Osteocyte (in vitro differentiated cells): ENCODE measurements at regions not wholly inside any gene's neighbourhood (a gene's known extent, or its start where the extent isn't known, plus 50 kb on each side); places are given as distances from the start of the nearest gene placed in this dataset.

Source experiments
- DNase-seq: peaks from one replicate; pipeline ENCODE4 v3.0.0; 2021; ENCODE audit warnings: mixed read lengths; ENCODE audit not compliant: unreplicated experiment; ENCODE audit errors: extremely low spot score
- H3K27ac Mint-ChIP-seq: one replicate; pipeline ENCODE4 v1.8.0; 2021; ENCODE audit warnings: mild to moderate bottlenecking, mixed read lengths; ENCODE audit not compliant: unreplicated experiment
- H3K27me3 Mint-ChIP-seq: one replicate; pipeline ENCODE4 v1.8.0; 2021; ENCODE audit warnings: mixed read lengths; ENCODE audit not compliant: unreplicated experiment
- H3K36me3 Mint-ChIP-seq: one replicate; pipeline ENCODE4 v1.8.0; 2021; ENCODE audit warnings: mixed read lengths; ENCODE audit not compliant: unreplicated experiment
- H3K4me1 Mint-ChIP-seq: one replicate; pipeline ENCODE4 v1.8.0; 2021; ENCODE audit warnings: mixed read lengths; ENCODE audit not compliant: unreplicated experiment
- H3K4me3 Mint-ChIP-seq: one replicate; pipeline ENCODE4 v1.8.0; 2021; ENCODE audit warnings: mild to moderate bottlenecking, moderate library complexity, mixed read lengths; ENCODE audit not compliant: unreplicated experiment
- H3K9me3 Mint-ChIP-seq: one replicate; pipeline ENCODE4 v1.8.0; 2021; ENCODE audit warnings: mixed read lengths; ENCODE audit not compliant: unreplicated experiment
- CTCF ChIP-seq: fragments of 200-600 bp; sonication (generic); IDR thresholded peaks from 2 replicates; pipeline ENCODE4 v1.5.0; 2021; ENCODE audit warnings: antibody characterized with exemption, mild to moderate bottlenecking, moderate library complexity

- Mint-ChIP-seq H3K27ac (no peak overlapping the region), H3K36me3 (no peaks in the 10 kb centered on the region), H3K27me3 (no peaks in the 10 kb centered on the region), H3K4me1 (peaks cover 9% of the 10 kb centered on the region), H3K4me3 (no peak overlapping the region), H3K9me3 (no peaks in the 10 kb centered on the region)
- TF ChIP-seq CTCF = no peak
- no peak for DNase-seq
Measured at GRCh38 chr5:143758015-143758414, 53.9 kb upstream of the HMHB1 start.

- Mint-ChIP-seq H3K27ac (no peak overlapping the region), H3K4me3 (no peak overlapping the region), H3K4me1 (peaks cover 9% of the 10 kb centered on the region), H3K27me3 (no peaks in the 10 kb centered on the region), H3K9me3 (no peaks in the 10 kb centered on the region), H3K36me3 (no peaks in the 10 kb centered on the region)
- DNase-seq = no peak
- TF ChIP-seq CTCF = no peak
Measured at GRCh38 chr5:143757116-143757515, 54.8 kb upstream of the HMHB1 start.

- no peaks in the 10 kb centered on the region for H3K27me3 Mint-ChIP-seq
- no peak overlapping the region for H3K27ac Mint-ChIP-seq
- peaks cover 4% of the 10 kb centered on the region for H3K4me1 Mint-ChIP-seq
- H3K4me3 Mint-ChIP-seq = no peak overlapping the region
- no peaks in the 10 kb centered on the region for H3K36me3 Mint-ChIP-seq
- DNase-seq = no peak
- H3K9me3 Mint-ChIP-seq = no peaks in the 10 kb centered on the region
- no peak for TF ChIP-seq CTCF
Measured at GRCh38 chr5:143755966-143756365, 56.0 kb upstream of the HMHB1 start.

GRCh38 chr5:143752165-143752850 lies 59.7 kb upstream of the HMHB1 start:
- Mint-ChIP-seq H3K4me1 (peaks cover 4% of the 10 kb centered on the region), H3K27me3 (no peaks in the 10 kb centered on the region), H3K9me3 (no peaks in the 10 kb centered on the region), H3K27ac (no peak overlapping the region), H3K4me3 (no peak overlapping the region), H3K36me3 (no peaks in the 10 kb centered on the region)
- DNase-seq = no peak
- no peak for TF ChIP-seq CTCF

GRCh38 chr5:143751342-143751741 lies 60.6 kb upstream of the HMHB1 start:
- Mint-ChIP-seq H3K9me3 (no peaks in the 10 kb centered on the region), H3K27me3 (no peaks in the 10 kb centered on the region), H3K36me3 (no peaks in the 10 kb centered on the region), H3K4me3 (no peak overlapping the region), H3K27ac (no peak overlapping the region), H3K4me1 (peaks cover 4% of the 10 kb centered on the region)
- no peak for DNase-seq
- TF ChIP-seq CTCF = no peak
